GM06990 (cell line): ENCODE measurements at regions not wholly inside any gene's neighbourhood (a gene's known extent, or its start where the extent isn't known, plus 50 kb on each side); places are given as distances from the start of the nearest gene placed in this dataset.

Experiments used
- DNase-seq: peaks from one replicate; pipeline ENCODE4 v3.0.0-alpha.2; 2011; ENCODE audit not compliant: insufficient read length; ENCODE audit errors: extremely low read depth
- H3K27me3 ChIP-seq: replicated peaks from 2 replicates; pipeline ENCODE4 v1.6.0; 2011; ENCODE audit warnings: low read length; ENCODE audit not compliant: control insufficient read depth, insufficient read depth
- H3K36me3 ChIP-seq: 2 replicates; pipeline ENCODE4 v1.5.1; 2011; ENCODE audit warnings: low read length; ENCODE audit not compliant: control insufficient read depth, insufficient read depth
- H3K4me3 ChIP-seq: replicated peaks from 2 replicates; pipeline ENCODE4 v1.5.1; 2011; ENCODE audit warnings: low read depth, mild to moderate bottlenecking, control low read depth, low read length
- TF ChIP-seq, protein P1 (sequence below): IDR thresholded peaks from 2 replicates; pipeline ENCODE4 v1.5.1; 2011; ENCODE audit warnings: low read length, control low read depth, mild to moderate bottlenecking, inconsistent platforms; ENCODE audit not compliant: insufficient read depth, poor library complexity, severe bottlenecking

DNA sequence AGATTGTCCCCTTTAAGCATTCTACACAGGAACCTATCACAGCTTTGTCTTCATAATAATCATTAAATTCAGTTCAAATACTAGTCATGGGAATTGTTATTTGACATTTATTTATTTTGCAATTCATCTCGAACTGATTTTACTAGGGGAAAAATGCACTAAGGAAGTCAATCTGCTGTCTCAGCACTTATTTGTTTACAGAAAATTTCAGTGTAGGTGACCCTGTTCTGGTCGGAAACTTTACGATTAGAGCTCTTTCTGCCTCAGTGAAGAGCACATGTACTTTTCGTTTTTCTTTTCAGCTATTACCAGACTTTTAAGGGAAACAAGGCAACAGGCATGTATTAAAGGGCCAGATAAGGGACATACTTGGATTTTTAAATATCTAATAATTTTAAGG lies 1405.7 kb upstream of the ZEB2 start:
- TF ChIP-seq, protein P1, sequence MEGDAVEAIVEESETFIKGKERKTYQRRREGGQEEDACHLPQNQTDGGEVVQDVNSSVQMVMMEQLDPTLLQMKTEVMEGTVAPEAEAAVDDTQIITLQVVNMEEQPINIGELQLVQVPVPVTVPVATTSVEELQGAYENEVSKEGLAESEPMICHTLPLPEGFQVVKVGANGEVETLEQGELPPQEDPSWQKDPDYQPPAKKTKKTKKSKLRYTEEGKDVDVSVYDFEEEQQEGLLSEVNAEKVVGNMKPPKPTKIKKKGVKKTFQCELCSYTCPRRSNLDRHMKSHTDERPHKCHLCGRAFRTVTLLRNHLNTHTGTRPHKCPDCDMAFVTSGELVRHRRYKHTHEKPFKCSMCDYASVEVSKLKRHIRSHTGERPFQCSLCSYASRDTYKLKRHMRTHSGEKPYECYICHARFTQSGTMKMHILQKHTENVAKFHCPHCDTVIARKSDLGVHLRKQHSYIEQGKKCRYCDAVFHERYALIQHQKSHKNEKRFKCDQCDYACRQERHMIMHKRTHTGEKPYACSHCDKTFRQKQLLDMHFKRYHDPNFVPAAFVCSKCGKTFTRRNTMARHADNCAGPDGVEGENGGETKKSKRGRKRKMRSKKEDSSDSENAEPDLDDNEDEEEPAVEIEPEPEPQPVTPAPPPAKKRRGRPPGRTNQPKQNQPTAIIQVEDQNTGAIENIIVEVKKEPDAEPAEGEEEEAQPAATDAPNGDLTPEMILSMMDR, result no peak
- no peak overlapping the region for H3K4me3 ChIP-seq

DNA sequence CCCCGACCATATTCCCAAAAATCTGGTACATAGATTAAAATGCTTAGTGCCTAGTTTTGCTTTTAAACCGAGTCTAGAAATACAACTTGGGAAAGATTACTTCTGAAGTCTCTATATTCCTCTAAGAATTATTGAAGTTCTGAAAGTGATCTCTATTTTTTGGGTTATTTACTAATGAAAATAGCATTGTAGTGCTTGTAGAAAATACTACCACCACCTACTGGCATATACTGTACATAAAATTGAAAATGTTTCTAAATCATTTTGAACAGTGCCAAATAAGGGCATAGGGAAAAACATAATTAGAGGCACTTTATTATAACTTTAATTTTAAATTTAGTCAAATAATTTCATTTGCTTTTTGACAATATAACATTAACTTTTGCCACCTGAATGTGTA lies 1399.6 kb upstream of the ZEB2 start:
- no peak overlapping the region for H3K4me3 ChIP-seq
- H3K27me3 ChIP-seq, result no peaks in the 10 kb centered on the region
- no peaks in the 10 kb centered on the region for H3K36me3 ChIP-seq
- TF ChIP-seq, protein P1, result no peak
- DNase-seq, result no peak

More for the DNA sequence above, 1405.7 kb upstream of the ZEB2 start:
- DNase-seq, result no peak
- H3K27me3 ChIP-seq, result no peaks in the 10 kb centered on the region
- no peaks in the 10 kb centered on the region for H3K36me3 ChIP-seq

DNA sequence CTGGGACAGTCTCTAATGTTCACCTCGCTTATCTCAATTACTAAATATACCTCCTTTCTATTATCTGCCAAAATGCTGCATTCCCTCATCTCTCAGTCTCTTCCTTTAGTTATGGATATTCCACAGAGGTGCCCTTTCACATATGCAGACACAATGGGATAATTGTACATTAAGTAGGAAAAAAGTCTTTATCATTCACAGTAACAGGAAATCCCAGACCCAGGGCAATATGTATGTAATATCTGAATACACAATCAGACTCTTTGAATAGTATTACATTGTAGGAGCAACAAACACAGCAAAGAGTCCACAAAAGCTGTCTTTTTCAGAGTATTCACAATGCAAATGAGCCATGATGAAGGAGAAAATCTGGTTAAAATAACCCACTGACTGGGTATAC lies 1399.0 kb upstream of the ZEB2 start:
- no peaks in the 10 kb centered on the region for H3K27me3 ChIP-seq
- DNase-seq, result no peak
- no peak overlapping the region for H3K4me3 ChIP-seq
- TF ChIP-seq, protein P1, result no peak
- no peaks in the 10 kb centered on the region for H3K36me3 ChIP-seq

DNA sequence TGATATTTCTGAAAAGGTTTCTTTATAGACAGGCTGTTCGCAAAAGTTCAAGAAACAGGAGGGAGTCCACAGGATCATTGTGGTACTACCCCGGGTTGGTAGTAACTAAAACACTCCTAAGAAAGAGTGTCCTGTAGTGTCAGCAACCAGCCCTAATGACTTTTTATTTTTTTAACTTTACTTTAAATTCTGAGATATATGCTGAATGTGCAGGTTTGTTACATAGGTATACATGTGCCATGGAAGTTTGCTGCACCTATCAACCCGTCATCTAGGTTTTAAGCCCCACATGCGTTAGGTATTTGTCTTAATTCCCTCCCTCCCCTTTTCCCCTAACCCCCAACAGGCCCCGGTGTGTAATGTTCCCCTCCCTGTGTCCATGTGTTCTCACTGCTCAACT lies 1396.9 kb upstream of the ZEB2 start:
- DNase-seq, result no peak
- Histone ChIP-seq H3K4me3 (no peak overlapping the region), H3K36me3 (no peaks in the 10 kb centered on the region), H3K27me3 (no peaks in the 10 kb centered on the region)
- TF ChIP-seq, protein P1, result no peak

DNA sequence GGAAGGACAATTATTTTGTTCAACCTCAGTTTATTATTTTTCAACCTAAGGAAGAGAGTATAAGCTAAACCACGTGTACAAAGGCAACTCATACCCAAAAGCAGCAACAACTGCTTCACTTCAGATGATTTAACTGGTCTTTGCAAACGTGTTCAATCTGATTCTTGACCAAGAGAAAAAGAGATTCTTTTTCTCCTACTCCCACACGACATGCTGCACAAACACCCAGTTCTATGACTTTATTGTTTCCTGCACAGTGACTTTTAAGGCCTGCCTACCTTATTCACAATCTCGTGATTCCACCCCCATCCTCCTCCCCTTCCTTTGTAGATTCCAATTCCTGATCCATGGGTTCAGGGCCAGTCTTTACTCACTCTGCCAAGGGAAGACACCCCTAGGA lies 1394.8 kb upstream of the ZEB2 start:
- Histone ChIP-seq H3K27me3 (no peaks in the 10 kb centered on the region), H3K4me3 (no peak overlapping the region), H3K36me3 (no peaks in the 10 kb centered on the region)
- no peak for DNase-seq
- TF ChIP-seq, protein P1, result no peak

DNA sequence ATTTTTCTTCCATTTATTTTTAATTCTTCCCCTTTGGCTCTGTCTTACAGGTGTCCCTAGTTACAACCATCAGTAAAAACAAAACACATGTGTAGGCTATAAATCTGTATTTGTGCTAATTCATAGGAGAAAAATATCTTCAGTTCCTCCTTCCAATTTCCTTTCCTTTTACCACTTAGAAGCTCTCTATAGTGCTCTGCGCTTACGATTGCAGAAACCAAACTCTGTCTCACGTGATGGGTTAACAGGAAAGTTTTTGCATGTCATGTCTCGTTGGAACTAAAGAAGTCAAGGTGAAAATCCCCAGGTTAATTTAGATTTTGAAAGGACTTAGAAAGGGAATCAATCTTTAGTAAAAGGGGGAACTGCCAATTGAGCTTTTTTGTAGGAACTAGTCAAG lies 1390.5 kb upstream of the ZEB2 start:
- H3K27me3 ChIP-seq, result no peaks in the 10 kb centered on the region
- TF ChIP-seq, protein P1, result no peak

More for the DNA sequence above, 1390.5 kb upstream of the ZEB2 start:
- Histone ChIP-seq H3K36me3 (no peaks in the 10 kb centered on the region), H3K4me3 (no peak overlapping the region)
- no peak for DNase-seq
